RWPE2 (cell line): ENCODE measurements at regions not wholly inside any gene's neighbourhood (a gene's known extent, or its start where the extent isn't known, plus 50 kb on each side); places are given as distances from the start of the nearest gene placed in this dataset.
"Not testable (repeated sequence)": the region's sequence is repeated elsewhere in the genome, so short reads cannot be mapped to it uniquely, and the experiment has no call there.

Experiments used
- ATAC-seq: fragments of 200-7000 bp; cut with Tn5 transposase; 3 replicates; pipeline ENCODE4 v1.9.1; 2021; ENCODE audit warnings: low read depth
- DNase-seq: peaks from one replicate; pipeline ENCODE4 v3.0.0-alpha.2; 2020; ENCODE audit warnings: low spot score
- H3K27ac ChIP-seq: fragments of 450-650 bp; 2 replicates; pipeline ENCODE4 v1.5.1; 2017; ENCODE audit warnings: mild to moderate bottlenecking; ENCODE audit not compliant: poor library complexity, severe bottlenecking
- H3K27me3 ChIP-seq: fragments of 250-450 bp; sonication (Bioruptor Pico); 2 replicates; pipeline ENCODE4 v1.5.1; 2021; ENCODE audit warnings: mild to moderate bottlenecking, moderate library complexity; ENCODE audit not compliant: insufficient read depth, poor library complexity, severe bottlenecking
- H3K36me3 ChIP-seq: fragments of 250-450 bp; sonication (Bioruptor Pico); 2 replicates; pipeline ENCODE4 v1.5.1; 2020; ENCODE audit warnings: low read depth, mild to moderate bottlenecking, moderate library complexity
- H3K4me1 ChIP-seq: fragments of 250-450 bp; sonication (Bioruptor Pico); 2 replicates; pipeline ENCODE4 v1.5.1; 2021; ENCODE audit warnings: mild to moderate bottlenecking, moderate library complexity; ENCODE audit not compliant: insufficient read depth, poor library complexity, severe bottlenecking
- H3K4me3 ChIP-seq: fragments of 250-450 bp; sonication (Bioruptor Pico); 2 replicates; pipeline ENCODE4 v1.5.1; 2021; ENCODE audit warnings: mild to moderate bottlenecking, moderate library complexity; ENCODE audit not compliant: severe bottlenecking
- H3K9me3 ChIP-seq: fragments of 250-450 bp; sonication (Bioruptor Pico); 2 replicates; pipeline ENCODE4 v1.5.1; 2021; ENCODE audit warnings: mild to moderate bottlenecking, moderate library complexity; ENCODE audit not compliant: severe bottlenecking
- CTCF ChIP-seq: fragments of 450-650 bp; IDR thresholded peaks from one replicate; pipeline ENCODE4 v1.5.1; 2017; ENCODE audit warnings: mild to moderate bottlenecking, moderate library complexity; ENCODE audit not compliant: poor library complexity, severe bottlenecking

GRCh38 chr1:213793482-213794067 lies 194.2 kb upstream of the PROX1 start:
- H3K4me3 ChIP-seq: no peak overlapping the region
- no peaks in the 10 kb centered on the region for H3K9me3 ChIP-seq
- no peak overlapping the region for H3K27ac ChIP-seq
- ATAC-seq: no peak
- DNase-seq: no peak
- H3K27me3 ChIP-seq: no peaks in the 10 kb centered on the region
- H3K4me1 ChIP-seq: no peaks in the 10 kb centered on the region
- H3K36me3 ChIP-seq: no peaks in the 10 kb centered on the region
- no peak for TF ChIP-seq CTCF

- ATAC-seq: no peak
- DNase-seq: no peak
- no peak for TF ChIP-seq CTCF
- no peaks in the 10 kb centered on the region for H3K9me3 ChIP-seq
- H3K27ac ChIP-seq: no peak overlapping the region
- H3K4me3 ChIP-seq: no peak overlapping the region
- H3K36me3 ChIP-seq: no peaks in the 10 kb centered on the region
- no peaks in the 10 kb centered on the region for H3K27me3 ChIP-seq
- H3K4me1 ChIP-seq: no peaks in the 10 kb centered on the region
Observed at GRCh38 chr1:213796525-213796924, 191.2 kb upstream of the PROX1 start.

- not testable (repeated sequence) for ATAC-seq, H3K27ac ChIP-seq, DNase-seq, H3K27me3 ChIP-seq, H3K36me3 ChIP-seq, H3K4me1 ChIP-seq, H3K4me3 ChIP-seq, H3K9me3 ChIP-seq
Observed at GRCh38 chr1:213808288-213808687, 179.5 kb upstream of the PROX1 start.

- no peaks in the 10 kb centered on the region for H3K9me3 ChIP-seq
- no peaks in the 10 kb centered on the region for H3K27me3 ChIP-seq
- H3K4me3 ChIP-seq: no peak overlapping the region
- no peak for DNase-seq
- H3K36me3 ChIP-seq: no peaks in the 10 kb centered on the region
- ATAC-seq: no peak
- TF ChIP-seq CTCF: no peak
- H3K4me1 ChIP-seq: no peaks in the 10 kb centered on the region
- H3K27ac ChIP-seq: no peak overlapping the region
Observed at GRCh38 chr1:213817156-213817555, 170.6 kb upstream of the PROX1 start.

- no peak for TF ChIP-seq CTCF
- H3K27me3 ChIP-seq: no peaks in the 10 kb centered on the region
- no peak overlapping the region for H3K4me3 ChIP-seq
- DNase-seq (no peak), ATAC-seq (no peak)
- no peaks in the 10 kb centered on the region for H3K36me3 ChIP-seq
- H3K27ac ChIP-seq: no peak overlapping the region
- H3K4me1 ChIP-seq: no peaks in the 10 kb centered on the region
- no peaks in the 10 kb centered on the region for H3K9me3 ChIP-seq
Observed at GRCh38 chr1:213820362-213821149, 167.2 kb upstream of the PROX1 start.
